GM21515 (cell line): ENCODE measurements at regions not wholly inside any gene's neighbourhood (a gene's known extent, or its start where the extent isn't known, plus 50 kb on each side); places are given as distances from the start of the nearest gene placed in this dataset.
"Not testable (repeated sequence)": the region's sequence is repeated elsewhere in the genome, so short reads cannot be mapped to it uniquely, and the experiment has no call there.

Source experiments
- ATAC-seq: cut with Tn5 transposase; IDR thresholded peaks from one replicate; pipeline ENCODE4 v1.9.1; 2021; ENCODE audit not compliant: unreplicated experiment

- ATAC-seq: peak; percentile 78
Measured at GRCh38 chr9:1837453-1838084, 177.6 kb upstream of the SMARCA2 start.

GRCh38 chr9:1839909-1840308 is 175.2 kb upstream of the SMARCA2 start:
- no peak for ATAC-seq

- no peak for ATAC-seq
Measured at GRCh38 chr9:1845425-1845824, 169.7 kb upstream of the SMARCA2 start.

- no peak for ATAC-seq
Measured at GRCh38 chr9:1855726-1856125, 159.4 kb upstream of the SMARCA2 start.

- no peak for ATAC-seq
Measured at GRCh38 chr9:1857808-1858207, 157.3 kb upstream of the SMARCA2 start.

GRCh38 chr9:1869843-1870242 is 145.3 kb upstream of the SMARCA2 start:
- ATAC-seq: peak; percentile 83

GRCh38 chr9:1870915-1871314 is 144.2 kb upstream of the SMARCA2 start:
- no peak for ATAC-seq

- no peak for ATAC-seq
Measured at GRCh38 chr9:1871626-1872419, 143.3 kb upstream of the SMARCA2 start.

GRCh38 chr9:1875251-1875851 is 139.8 kb upstream of the SMARCA2 start:
- peak; percentile 0 for ATAC-seq

- ATAC-seq: peak; percentile 57
Measured at GRCh38 chr9:1875921-1876448, 139.2 kb upstream of the SMARCA2 start.

GRCh38 chr9:1876891-1877496 is 138.2 kb upstream of the SMARCA2 start:
- ATAC-seq: no peak

- no peak for ATAC-seq
Measured at GRCh38 chr9:1877951-1878350, 137.2 kb upstream of the SMARCA2 start.

- no peak for ATAC-seq
Measured at GRCh38 chr9:1878811-1879210, 136.3 kb upstream of the SMARCA2 start.

- ATAC-seq: peak; percentile 31
Measured at GRCh38 chr9:1879501-1879900, 135.6 kb upstream of the SMARCA2 start.

GRCh38 chr9:1880038-1880565 is 135.0 kb upstream of the SMARCA2 start:
- no peak for ATAC-seq

- ATAC-seq: no peak
Measured at GRCh38 chr9:1881708-1882295, 133.3 kb upstream of the SMARCA2 start.

- ATAC-seq: no peak
Measured at GRCh38 chr9:1882711-1883403, 132.3 kb upstream of the SMARCA2 start.

- ATAC-seq: no peak
Measured at GRCh38 chr9:1890201-1890600, 124.9 kb upstream of the SMARCA2 start.

- no peak for ATAC-seq
Measured at GRCh38 chr9:1890816-1891215, 124.3 kb upstream of the SMARCA2 start.

- ATAC-seq: not testable (repeated sequence)
Measured at GRCh38 chr9:1903080-1903704, 112.0 kb upstream of the SMARCA2 start.
